Gastrocnemius medialis (tissue), 4 donors: ENCODE measurements at regions not wholly inside any gene's neighbourhood (a gene's known extent, or its start where the extent isn't known, plus 50 kb on each side); places are given as distances from the start of the nearest gene placed in this dataset.

Source experiments
- CTCF ChIP-seq, 5 experiments: fragments of 450-650 bp in 3 of 5; fragments of 200-600 bp in 2 of 5; sonication (generic) in 2 of 5; IDR thresholded peaks in 4 of 5; conservative IDR thresholded peaks in 1 of 5; 1 replicate in 4 of 5; 2 replicates in 1 of 5; pipeline ENCODE4 v1.5.1; 2016 to 2019; ENCODE audit warnings: antibody characterized with exemption in 5 of 5, mild to moderate bottlenecking in 3 of 5, moderate library complexity in 3 of 5
- POLR2A ChIP-seq, 2 donors: fragments of 450-650 bp; IDR thresholded peaks; one replicate each; pipeline ENCODE4 v1.6.1; 2017; ENCODE audit warnings: antibody characterized with exemption in 2 of 2, mild to moderate bottlenecking in 2 of 2, moderate library complexity in 2 of 2

GRCh38 chr18:37872562-37872961 lies 307.0 kb upstream of the CELF4 start:
- TF ChIP-seq CTCF (IDR thresholded peaks at IDR 0.05 in 4 of 5, conservative IDR thresholded peaks at IDR 0.05 in 1 of 5) (no peak), POLR2A (IDR thresholded peaks at IDR 0.05) (no peak)
